Fibroblast of mammary gland (primary cell): ENCODE measurements at regions not wholly inside any gene's neighbourhood (a gene's known extent, or its start where the extent isn't known, plus 50 kb on each side); places are given as distances from the start of the nearest gene placed in this dataset.

Experiments used
- DNase-seq: peaks from one replicate; pipeline ENCODE4 v3.0.0-alpha.2; 2010; ENCODE audit warnings: low read depth
- H3K4me3 ChIP-seq: 2 replicates; pipeline ENCODE4 v1.5.1; 2011; ENCODE audit warnings: low read depth, mild to moderate bottlenecking, low read length, moderate library complexity; ENCODE audit not compliant: control insufficient read depth
- CTCF ChIP-seq: conservative IDR thresholded peaks from 2 replicates; pipeline ENCODE4 v1.5.1; 2011; ENCODE audit warnings: low read depth, low read length, inconsistent platforms; ENCODE audit not compliant: control insufficient read depth, insufficient read depth

- no peak for TF ChIP-seq CTCF
- peak; percentile 12 for DNase-seq
- no peak overlapping the region for H3K4me3 ChIP-seq
Measured at GRCh38 chr20:24118441-24119175, 130.0 kb upstream of the GGTLC1 start.

GRCh38 chr20:24118034-24118433 is 129.5 kb upstream of the GGTLC1 start:
- TF ChIP-seq CTCF: no peak
- no peak for DNase-seq
- no peak overlapping the region for H3K4me3 ChIP-seq

- DNase-seq: no peak
- H3K4me3 ChIP-seq: no peak overlapping the region
- no peak for TF ChIP-seq CTCF
Measured at GRCh38 chr20:24117383-24117782, 128.8 kb upstream of the GGTLC1 start.

- TF ChIP-seq CTCF: no peak
- no peak for DNase-seq
- no peak overlapping the region for H3K4me3 ChIP-seq
Measured at GRCh38 chr20:24116611-24117010, 128.0 kb upstream of the GGTLC1 start.

GRCh38 chr20:24112360-24112759 is 123.8 kb upstream of the GGTLC1 start:
- no peak for DNase-seq
- no peak overlapping the region for H3K4me3 ChIP-seq
- no peak for TF ChIP-seq CTCF

- DNase-seq: no peak
- H3K4me3 ChIP-seq: no peak overlapping the region
Measured at GRCh38 chr20:24111858-24112257, 123.3 kb upstream of the GGTLC1 start.

More at GRCh38 chr20:24111858-24112257, 123.3 kb upstream of the GGTLC1 start:
- TF ChIP-seq CTCF: no peak
